K562 (cell line): ENCODE measurements at regions not wholly inside any gene's neighbourhood (a gene's known extent, or its start where the extent isn't known, plus 50 kb on each side); places are given as distances from the start of the nearest gene placed in this dataset.

Experiments
- ATAC-seq: fragments of 200-7000 bp; cut with Tn5 transposase; 3 replicates; pipeline ENCODE4 v1.9.1; 2020; ENCODE audit warnings: moderate library complexity
- BruUV-seq: library from RNA; stranded (reverse); fragments of 400-500 nt; replicated peaks from 2 replicates; lab custom pipeline; 2021; lab: Mats Ljungman, UMichigan
- CTCF ChIA-PET: fragments of 300-600 bp; formaldehyde crosslinking; extraction: SDS; loops from one replicate; lab custom pipeline; 2021; ENCODE audit warnings: low intra/inter-chr PET ratio; lab: Yijun Ruan, JAX
- POLR2A ChIA-PET: fragments of 300-600, 350-650 bp; sonication (Branson Sonifier 250); formaldehyde crosslinking; extraction: SDS; loops from one replicate; lab custom pipeline; 2021; ENCODE audit warnings: antibody characterized with exemption, inconsistent platforms; lab: Yijun Ruan, JAX
- DNase-seq, 4 experiments: peaks; one replicate each; pipeline versions ENCODE4 v3.0.0 to v3.0.0-alpha.2; 2011 to 2018; ENCODE audit warnings: low spot score in 3 of 4, mixed read lengths in 3 of 4; ENCODE audit errors: extremely low read depth in 1 of 4
- FAIRE-seq: peaks from 2 replicates; lab custom pipeline; 2011; peaks lifted over from hg19 to GRCh38; lab: Jason Lieb, UNC
- H2AFZ ChIP-seq: 2 replicates; pipeline ENCODE4 v1.6.0; 2011; ENCODE audit warnings: low read depth, low read length, control low read depth, inconsistent platforms
- H3K27ac ChIP-seq: fragments of 200-600 bp; 3 replicates; pipeline ENCODE4 v1.8.0; 2011; ENCODE audit warnings: low read depth, mild to moderate bottlenecking, control low read depth, inconsistent platforms, low read length, moderate library complexity, mixed read lengths; ENCODE audit errors: extremely low read depth
- H3K27me3 ChIP-seq, 2 experiments: fragments of 300-600 bp in 1 of 2; 2 replicates in 1 of 2; 3 replicates in 1 of 2; pipeline versions ENCODE4 v1.6.0 to v1.8.0; 2011; ENCODE audit warnings: inconsistent platforms in 2 of 2, low read length in 2 of 2, mild to moderate bottlenecking in 1 of 2, mixed read lengths in 1 of 2, moderate library complexity in 1 of 2; ENCODE audit not compliant: control insufficient read depth in 2 of 2, insufficient read depth in 2 of 2
- H3K36me3 ChIP-seq: fragments of 300-600 bp; 3 replicates; pipeline ENCODE4 v1.8.0; 2011; ENCODE audit warnings: mild to moderate bottlenecking, low read length, inconsistent platforms; ENCODE audit not compliant: control insufficient read depth, insufficient read depth
- H3K4me1 ChIP-seq, 2 experiments: fragments of 200-600 bp in 1 of 2; replicated peaks in 1 of 2; 2 replicates in 1 of 2; 3 replicates in 1 of 2; pipeline versions ENCODE4 v1.5.1 to v1.8.0; 2011; ENCODE audit warnings: inconsistent platforms in 2 of 2, low read length in 2 of 2, mild to moderate bottlenecking in 1 of 2, mixed read lengths in 1 of 2, moderate library complexity in 1 of 2; ENCODE audit not compliant: control insufficient read depth in 2 of 2, insufficient read depth in 2 of 2
- H3K4me2 ChIP-seq: 2 replicates; pipeline ENCODE4 v1.6.1; 2011; ENCODE audit warnings: low read length, control low read depth, inconsistent platforms, mixed read lengths; ENCODE audit not compliant: insufficient read depth
- H3K4me3 ChIP-seq: fragments of 200-600 bp; sonication (generic), shearing (Covaris generic); 2 replicates; pipeline ENCODE4 v1.5.1; 2016; ENCODE audit warnings: control low read depth, inconsistent platforms
- H3K79me2 ChIP-seq: fragments of 200-600 bp; 3 replicates; pipeline ENCODE4 v1.8.0; 2011; ENCODE audit warnings: low read length, inconsistent platforms; ENCODE audit not compliant: control insufficient read depth, insufficient read depth
- H3K9ac ChIP-seq, 2 experiments: 2 replicates each; pipeline versions ENCODE4 v1.6.0 to v1.6.1; 2011; ENCODE audit warnings: low read depth in 2 of 2, low read length in 2 of 2, control low read depth in 1 of 2, inconsistent platforms in 1 of 2, mild to moderate bottlenecking in 1 of 2, mixed read lengths in 1 of 2; ENCODE audit not compliant: insufficient read depth in 1 of 2
- H3K9me1 ChIP-seq: one replicate; pipeline ENCODE4 v1.6.0; 2011; ENCODE audit warnings: inconsistent platforms, mild to moderate bottlenecking, low read length, moderate library complexity; ENCODE audit not compliant: control insufficient read depth, insufficient read depth
- H3K9me3 ChIP-seq: replicated peaks from 2 replicates; pipeline ENCODE4 v1.5.1; 2011; ENCODE audit warnings: low read depth, low read length, inconsistent platforms; ENCODE audit not compliant: control insufficient read depth, insufficient read depth
- H4K20me1 ChIP-seq: replicated peaks from 2 replicates; pipeline ENCODE4 v1.6.1; 2011; ENCODE audit warnings: low read length, inconsistent platforms, mixed read lengths; ENCODE audit not compliant: control insufficient read depth, insufficient read depth
- KLF16 ChIP-seq: IDR thresholded peaks from 2 replicates; pipeline ENCODE4 v1.6.1; 2016; ENCODE audit warnings: antibody characterized with exemption
- MAFF ChIP-seq: IDR thresholded peaks from 2 replicates; pipeline ENCODE4 v1.6.1; 2012; ENCODE audit warnings: low read length, improper control_type of control experiment
- PRDM10 ChIP-seq: fragments of 450-650 bp; IDR thresholded peaks from 2 replicates; pipeline ENCODE4 v1.6.1; 2018; ENCODE audit not compliant: partially characterized antibody
- ZNF395 ChIP-seq: fragments of 200-800 bp; sonication (Bioruptor generic); IDR thresholded peaks from 2 replicates; pipeline ENCODE4 v1.6.1; 2017; ENCODE audit warnings: missing genetic modification characterization, missing compliant biosample characterization
- ZNF551 ChIP-seq: fragments of 250-450 bp; sonication (Bioruptor Pico); IDR thresholded peaks from 2 replicates; pipeline ENCODE4 v1.5.0; 2021; ENCODE audit warnings: mild to moderate bottlenecking, moderate library complexity
- WGBS: fragments of 100-300 bp; shearing (Covaris generic); methylation state at CpG from one replicate; pipeline ENCODE4 v1.1.6; 2016; ENCODE audit warnings: low coverage, mixed read lengths; ENCODE audit not compliant: insufficient coverage; ENCODE audit errors: missing lambda C conversion rate; 5-methylcytosine and 5-hydroxymethylcytosine counted together
- in situ Hi-C: fragments of 300-500 bp; cut with MboI; formaldehyde crosslinking; loops from 4 replicates; pipeline ENCODE4 v1.15.0; 2018; ENCODE audit warnings: inconsistent platforms, mixed read lengths
- intact Hi-C: fragments of 100-400 bp; cut with micrococcal nuclease; formaldehyde crosslinking; loops from 2 replicates; pipeline ENCODE4 v1.14.2; 2022

DNA sequence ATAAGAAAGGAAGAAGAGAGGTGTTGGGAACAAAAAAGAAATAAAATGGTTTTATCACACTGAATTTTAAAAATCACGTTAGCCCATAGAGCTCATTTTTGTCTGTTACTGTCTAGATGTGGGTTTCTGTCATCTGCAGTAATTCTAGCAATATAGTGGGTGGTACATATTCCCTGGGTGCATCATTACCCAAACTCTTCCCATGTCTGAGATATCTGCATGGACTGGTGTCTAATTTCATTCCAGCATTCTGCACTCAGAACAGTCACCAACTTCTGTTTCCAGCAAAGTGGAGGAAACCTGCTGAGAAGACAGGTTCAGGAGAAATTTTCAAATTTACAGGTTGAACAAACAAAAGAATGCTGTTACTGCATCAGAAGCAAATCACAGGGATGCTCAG is 263.8 kb downstream of the CDH11 start (continued):
- TF ChIP-seq PRDM10 (no peak), ZNF395 (CRISPR knock-in tag) (no peak), KLF16 (no peak)

DNA sequence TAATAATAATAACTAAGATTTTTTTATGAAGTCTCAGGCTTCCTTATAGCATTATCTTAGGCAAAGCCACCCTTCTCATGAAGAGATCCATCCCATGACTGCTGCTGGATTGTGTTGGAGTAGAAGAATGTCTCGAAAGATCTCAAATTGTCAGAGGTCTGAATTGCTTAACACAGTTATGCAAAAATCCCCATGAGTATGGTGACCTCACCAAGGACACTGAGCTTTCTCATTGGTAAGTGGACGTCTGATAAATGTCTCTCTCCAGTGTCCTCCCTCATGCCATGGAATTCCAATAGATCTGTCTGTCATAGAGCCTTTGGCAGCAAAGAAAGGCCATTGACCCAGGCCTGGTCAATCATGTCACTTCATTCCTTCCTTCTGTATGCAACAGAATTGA is 264.5 kb downstream of the CDH11 start:
- Histone ChIP-seq H2AFZ (no peak overlapping the region), H3K36me3 (no peaks in the 10 kb centered on the region)
- ATAC-seq (no peak), FAIRE-seq (no peak)
- intact Hi-C loops = no loop called here
- no peak for TF ChIP-seq MAFF
- no peak for TF ChIP-seq ZNF551
- TF ChIP-seq, all 486 proteins: peak for 0
- CTCF ChIA-PET = no interaction called here
- H3K9me3 ChIP-seq = no peaks in the 10 kb centered on the region
- 6% methylated on average over 2 of the region's 2 CpGs for WGBS
- H3K4me3 ChIP-seq = no peak overlapping the region
- POLR2A ChIA-PET = no interaction called here
- H4K20me1 ChIP-seq = no peaks in the 10 kb centered on the region
- H3K9me1 ChIP-seq = no peaks in the 10 kb centered on the region
- no peak overlapping the region for H3K27ac ChIP-seq
- no peak overlapping the region for H3K9ac ChIP-seq
- H3K4me1 ChIP-seq = no peaks in the 10 kb centered on the region
- H3K4me2 ChIP-seq = no peak overlapping the region
- no peaks in the 10 kb centered on the region for H3K79me2 ChIP-seq
- no peaks in the 10 kb centered on the region for H3K27me3 ChIP-seq
- no peak for DNase-seq
- in situ Hi-C loops = no loop called here
- no TSS peak for BruUV-seq
